22Rv1 (cell line): ENCODE measurements at regions not wholly inside any gene's neighbourhood (a gene's known extent, or its start where the extent isn't known, plus 50 kb on each side); places are given as distances from the start of the nearest gene placed in this dataset.

ENCODE experiments used
- CTCF ChIP-seq: fragments of 450-650 bp; IDR thresholded peaks from 2 replicates; pipeline ENCODE4 v1.5.1; 2017; ENCODE audit warnings: mild to moderate bottlenecking
- ZFX ChIP-seq: fragments of 450-650 bp; IDR thresholded peaks from 2 replicates; pipeline ENCODE4 v1.6.1; 2017; ENCODE audit warnings: antibody characterized with exemption, borderline replicate concordance

GRCh38 chr6:137754366-137754765, 112.7 kb upstream of the TNFAIP3 start:
- TF ChIP-seq CTCF (no peak), ZFX (no peak)
